ENCODE measurements at regions not wholly inside any gene's neighbourhood (a gene's known extent, or its start where the extent isn't known, plus 50 kb on each side); places are given as distances from the start of the nearest gene placed in this dataset.

DNA sequence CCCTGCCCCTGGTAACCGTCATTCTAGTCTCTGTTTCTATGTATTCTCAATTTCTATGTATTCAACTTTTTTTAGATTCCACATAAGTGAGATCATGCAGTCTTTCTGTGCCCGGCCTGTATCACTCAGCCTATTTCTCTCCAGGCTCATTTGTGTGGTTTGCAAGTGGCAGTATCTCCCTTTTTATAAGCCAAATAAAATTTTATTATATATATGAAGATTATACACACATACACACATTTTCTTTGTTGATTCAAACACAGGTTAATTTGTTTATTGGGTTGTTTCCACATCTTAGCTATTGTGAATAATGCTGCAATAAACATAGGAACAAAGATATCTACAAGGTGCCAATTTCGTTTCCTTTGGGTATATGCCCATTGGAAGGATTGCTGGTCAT is 571.7 kb downstream of the DHX35 start:
- TF ChIP-seq, protein P1, sequence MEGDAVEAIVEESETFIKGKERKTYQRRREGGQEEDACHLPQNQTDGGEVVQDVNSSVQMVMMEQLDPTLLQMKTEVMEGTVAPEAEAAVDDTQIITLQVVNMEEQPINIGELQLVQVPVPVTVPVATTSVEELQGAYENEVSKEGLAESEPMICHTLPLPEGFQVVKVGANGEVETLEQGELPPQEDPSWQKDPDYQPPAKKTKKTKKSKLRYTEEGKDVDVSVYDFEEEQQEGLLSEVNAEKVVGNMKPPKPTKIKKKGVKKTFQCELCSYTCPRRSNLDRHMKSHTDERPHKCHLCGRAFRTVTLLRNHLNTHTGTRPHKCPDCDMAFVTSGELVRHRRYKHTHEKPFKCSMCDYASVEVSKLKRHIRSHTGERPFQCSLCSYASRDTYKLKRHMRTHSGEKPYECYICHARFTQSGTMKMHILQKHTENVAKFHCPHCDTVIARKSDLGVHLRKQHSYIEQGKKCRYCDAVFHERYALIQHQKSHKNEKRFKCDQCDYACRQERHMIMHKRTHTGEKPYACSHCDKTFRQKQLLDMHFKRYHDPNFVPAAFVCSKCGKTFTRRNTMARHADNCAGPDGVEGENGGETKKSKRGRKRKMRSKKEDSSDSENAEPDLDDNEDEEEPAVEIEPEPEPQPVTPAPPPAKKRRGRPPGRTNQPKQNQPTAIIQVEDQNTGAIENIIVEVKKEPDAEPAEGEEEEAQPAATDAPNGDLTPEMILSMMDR (IDR thresholded peaks at IDR 0.05; ENCODE audit: extremely low read depth in 1 of 2, insufficient read depth in 1 of 2, low read depth in 1 of 2, low read length in 2 of 2) = no peak
- TF ChIP-seq JUN (IDR thresholded peaks at IDR 0.05; ENCODE audit: borderline replicate concordance, insufficient read depth, insufficient read length, low read depth) = no peak
- TF ChIP-seq POLR2A (IDR thresholded peaks at IDR 0.05; ENCODE audit: low read depth, low read length) = no peak
- no peak for TF ChIP-seq EZH2 (IDR thresholded peaks at IDR 0.05; ENCODE audit: borderline replicate concordance, low read depth, low read length, severe bottlenecking)
- TF ChIP-seq POLR2AphosphoS5 (IDR thresholded peaks at IDR 0.05; ENCODE audit: insufficient read depth, low read depth, low read length) = no peak
